ENCODE measurements at regions not wholly inside any gene's neighbourhood (a gene's known extent, or its start where the extent isn't known, plus 50 kb on each side); places are given as distances from the start of the nearest gene placed in this dataset.

GRCh38 chr14:104400355-104400754 lies 179.2 kb upstream of the C14orf180 start:
- TF ChIP-seq, protein P1, sequence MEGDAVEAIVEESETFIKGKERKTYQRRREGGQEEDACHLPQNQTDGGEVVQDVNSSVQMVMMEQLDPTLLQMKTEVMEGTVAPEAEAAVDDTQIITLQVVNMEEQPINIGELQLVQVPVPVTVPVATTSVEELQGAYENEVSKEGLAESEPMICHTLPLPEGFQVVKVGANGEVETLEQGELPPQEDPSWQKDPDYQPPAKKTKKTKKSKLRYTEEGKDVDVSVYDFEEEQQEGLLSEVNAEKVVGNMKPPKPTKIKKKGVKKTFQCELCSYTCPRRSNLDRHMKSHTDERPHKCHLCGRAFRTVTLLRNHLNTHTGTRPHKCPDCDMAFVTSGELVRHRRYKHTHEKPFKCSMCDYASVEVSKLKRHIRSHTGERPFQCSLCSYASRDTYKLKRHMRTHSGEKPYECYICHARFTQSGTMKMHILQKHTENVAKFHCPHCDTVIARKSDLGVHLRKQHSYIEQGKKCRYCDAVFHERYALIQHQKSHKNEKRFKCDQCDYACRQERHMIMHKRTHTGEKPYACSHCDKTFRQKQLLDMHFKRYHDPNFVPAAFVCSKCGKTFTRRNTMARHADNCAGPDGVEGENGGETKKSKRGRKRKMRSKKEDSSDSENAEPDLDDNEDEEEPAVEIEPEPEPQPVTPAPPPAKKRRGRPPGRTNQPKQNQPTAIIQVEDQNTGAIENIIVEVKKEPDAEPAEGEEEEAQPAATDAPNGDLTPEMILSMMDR (optimal IDR thresholded peaks at IDR 0.05 in 1 of 3, IDR thresholded peaks at IDR 0.05 in 1 of 3, conservative IDR thresholded peaks at IDR 0.05 in 1 of 3; ENCODE audit: extremely low read depth in 1 of 3, insufficient read depth in 2 of 3, low read length in 3 of 3): no peak
- no peak for TF ChIP-seq EZH2 (IDR thresholded peaks at IDR 0.05; ENCODE audit: low read length)
